HG03469 (cell line): ENCODE measurements at regions not wholly inside any gene's neighbourhood (a gene's known extent, or its start where the extent isn't known, plus 50 kb on each side); places are given as distances from the start of the nearest gene placed in this dataset.
"Not testable (repeated sequence)": the region's sequence is repeated elsewhere in the genome, so short reads cannot be mapped to it uniquely, and the experiment has no call there.

Experiments used
- ATAC-seq: cut with Tn5 transposase; IDR thresholded peaks from one replicate; pipeline ENCODE4 v1.9.1; 2021; ENCODE audit warnings: mild to moderate bottlenecking, moderate library complexity, moderate number of reproducible peaks; ENCODE audit not compliant: unreplicated experiment

GRCh38 chr1:188763541-188763940 lies 1714.1 kb downstream of the BRINP3 start:
- ATAC-seq, result no peak

- no peak for ATAC-seq
Measured at GRCh38 chr1:188769181-188769580, 1708.5 kb downstream of the BRINP3 start.

- no peak for ATAC-seq
Measured at GRCh38 chr1:188769936-188770335, 1707.7 kb downstream of the BRINP3 start.

GRCh38 chr1:188778578-188778977 lies 1699.1 kb downstream of the BRINP3 start:
- ATAC-seq, result no peak

DNA sequence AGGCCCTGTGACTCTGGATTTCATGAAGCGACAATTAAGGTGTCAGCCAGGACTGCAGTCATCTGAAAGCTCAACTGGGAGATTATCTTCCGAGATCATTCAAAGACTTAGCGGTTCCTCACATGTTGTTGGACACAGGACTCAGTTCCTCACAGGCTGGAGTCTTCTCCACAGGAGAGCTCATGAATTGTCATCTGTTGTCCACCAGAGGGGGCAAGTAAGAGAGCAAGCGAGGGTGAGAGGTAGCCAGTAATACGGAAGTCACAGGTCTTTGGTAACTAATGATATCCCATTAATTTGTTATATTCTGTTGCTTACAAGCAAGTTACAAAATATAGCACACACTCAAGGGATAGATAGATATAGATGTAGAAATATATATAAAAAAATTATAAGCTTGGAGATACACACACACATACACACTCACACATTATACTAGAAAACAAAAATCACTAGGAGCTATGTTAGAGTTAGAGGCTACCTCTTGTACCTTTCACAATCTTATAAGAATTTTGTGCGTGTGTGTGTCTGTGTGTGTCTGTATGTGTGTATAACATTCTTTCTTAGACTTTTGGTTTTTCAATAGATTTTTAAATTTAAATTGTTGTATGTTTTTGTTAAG lies 1695.3 kb downstream of the BRINP3 start:
- ATAC-seq, result peak; percentile 99

- ATAC-seq, result no peak
Measured at GRCh38 chr1:188794969-188795368, 1682.7 kb downstream of the BRINP3 start.

DNA sequence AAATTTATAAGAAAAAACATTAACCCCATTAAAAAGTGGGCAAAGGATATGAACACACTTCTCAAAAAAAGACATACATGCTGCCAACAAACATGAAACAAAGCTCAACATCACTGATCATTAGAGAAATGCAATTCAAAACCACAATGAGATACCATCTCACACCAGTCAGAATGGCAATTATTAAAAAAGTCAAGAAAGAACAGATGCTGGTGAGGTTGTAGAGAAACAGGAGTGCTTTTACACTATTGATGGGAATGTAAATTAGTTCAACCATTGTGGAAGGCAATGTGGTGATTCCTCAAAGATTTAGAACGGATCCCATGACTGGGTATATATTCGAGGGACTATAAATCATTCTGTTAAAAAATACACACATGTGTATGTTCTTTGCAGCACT lies 1665.5 kb downstream of the BRINP3 start:
- ATAC-seq, result not testable (repeated sequence)

GRCh38 chr1:188812836-188813573 lies 1664.7 kb downstream of the BRINP3 start:
- ATAC-seq, result not testable (repeated sequence)

DNA sequence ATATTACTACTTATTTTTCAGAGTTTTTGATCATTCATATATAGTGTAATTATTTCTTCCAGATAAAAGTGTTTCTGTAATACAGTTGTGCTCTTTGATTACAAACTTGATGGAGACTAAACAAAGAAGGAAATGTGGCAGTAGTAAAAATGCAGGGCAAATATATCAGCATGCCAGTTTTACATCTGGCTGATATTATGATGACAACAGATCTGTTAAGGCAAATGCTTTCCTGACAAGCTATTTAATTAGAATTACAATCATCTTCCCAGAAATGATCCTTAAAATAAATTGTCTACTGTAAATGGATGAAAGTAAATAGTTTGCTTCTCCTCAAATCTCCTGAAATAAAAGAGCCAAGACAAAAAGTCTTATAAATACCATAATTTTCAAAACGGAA lies 1659.8 kb downstream of the BRINP3 start:
- ATAC-seq, result no peak

GRCh38 chr1:188822248-188822647 lies 1655.4 kb downstream of the BRINP3 start:
- ATAC-seq, result no peak

GRCh38 chr1:188825471-188825870 lies 1652.2 kb downstream of the BRINP3 start:
- no peak for ATAC-seq

GRCh38 chr1:188826800-188827199 lies 1650.9 kb downstream of the BRINP3 start:
- no peak for ATAC-seq

- no peak for ATAC-seq
Measured at GRCh38 chr1:188827400-188827799, 1650.3 kb downstream of the BRINP3 start.

GRCh38 chr1:188841111-188841696 lies 1636.5 kb downstream of the BRINP3 start:
- not testable (repeated sequence) for ATAC-seq

- no peak for ATAC-seq
Measured at GRCh38 chr1:188846468-188846867, 1631.2 kb downstream of the BRINP3 start.

DNA sequence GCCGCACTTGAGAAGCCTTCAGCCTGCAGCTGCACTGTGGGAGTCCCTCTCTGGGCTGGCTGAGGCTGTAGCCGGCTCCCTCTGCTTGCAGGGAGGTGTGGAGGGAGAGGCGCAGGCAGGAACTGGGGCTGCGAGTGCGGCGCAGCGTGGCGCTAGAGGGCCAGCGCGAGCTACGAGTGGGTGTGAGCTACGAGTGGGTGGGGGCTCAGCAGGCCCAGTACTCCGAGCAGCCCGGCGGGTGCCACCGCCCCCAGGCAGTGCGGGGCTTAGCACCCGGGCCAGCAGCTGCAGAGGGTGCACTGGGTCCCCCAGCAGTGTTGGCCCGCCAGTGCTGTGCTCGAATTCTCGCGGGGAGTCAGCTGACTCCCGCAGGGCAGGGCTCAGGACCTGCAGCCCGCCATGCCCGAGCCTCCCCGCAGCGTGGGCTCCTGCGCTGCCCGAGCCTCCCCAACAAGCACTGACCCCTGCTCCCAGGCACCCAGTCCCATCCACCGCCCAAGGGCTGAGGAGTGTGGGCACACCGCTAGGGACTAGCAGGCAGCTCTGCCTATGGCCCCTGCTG lies 1620.1 kb downstream of the BRINP3 start:
- no peak for ATAC-seq

GRCh38 chr1:188867614-188868013 lies 1610.0 kb downstream of the BRINP3 start:
- no peak for ATAC-seq

DNA sequence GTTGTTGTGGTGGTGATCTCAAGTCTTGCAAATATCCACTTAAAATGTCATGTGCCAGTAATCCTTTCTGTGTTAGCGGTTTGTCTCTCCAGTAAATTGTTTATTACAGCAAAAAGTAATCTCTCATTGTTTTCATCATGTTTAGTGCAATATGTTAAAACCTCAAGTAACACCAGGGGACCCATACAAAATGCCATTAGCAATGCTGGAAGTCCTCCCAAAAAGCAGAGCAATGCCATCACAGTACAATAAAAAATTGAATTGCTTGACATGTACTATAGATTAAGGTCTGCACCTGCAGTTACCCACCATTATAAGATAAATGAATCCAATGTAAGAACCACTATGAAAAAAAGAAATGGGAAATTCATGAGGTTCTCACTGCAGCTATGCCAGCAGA lies 1606.5 kb downstream of the BRINP3 start:
- ATAC-seq, result no peak

- no peak for ATAC-seq
Measured at GRCh38 chr1:188872376-188872775, 1605.3 kb downstream of the BRINP3 start.

- ATAC-seq, result no peak
Measured at GRCh38 chr1:188877668-188878067, 1600.0 kb downstream of the BRINP3 start.

DNA sequence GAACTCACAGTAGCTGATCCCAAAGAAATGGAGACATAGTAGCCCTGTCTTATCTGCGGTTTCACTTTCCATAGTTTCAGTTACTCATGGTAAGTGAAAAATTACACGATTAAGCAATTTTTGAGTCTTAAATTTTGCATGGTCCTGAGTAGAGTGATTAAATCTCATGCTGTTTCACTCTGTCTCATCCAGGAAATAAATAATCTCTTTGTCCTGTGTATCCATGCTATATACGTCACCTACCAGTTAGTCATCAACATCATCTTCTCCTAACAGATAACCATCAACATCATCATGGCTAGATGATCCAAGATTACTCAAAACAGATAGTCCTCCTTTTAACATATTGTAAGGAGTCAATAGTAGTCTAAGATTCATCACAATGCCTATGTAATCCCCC lies 1589.3 kb downstream of the BRINP3 start:
- ATAC-seq, result no peak

- ATAC-seq, result no peak
Measured at GRCh38 chr1:188889166-188889565, 1588.5 kb downstream of the BRINP3 start.
